ENCODE measurements at regions not wholly inside any gene's neighbourhood (a gene's known extent, or its start where the extent isn't known, plus 50 kb on each side); places are given as distances from the start of the nearest gene placed in this dataset.
A peak's percentile ranks its signal among the peaks of the same experiment; 100 is the strongest.

- DNase-seq = no peak
These were observed 942.6 kb downstream of the SUCLG1 start for GRCh38 chr2:83516503-83516902.

GRCh38 chr2:83487451-83487850 lies 971.6 kb downstream of the SUCLG1 start:
- no peak for DNase-seq

GRCh38 chr2:83481436-83481835 lies 977.6 kb downstream of the SUCLG1 start:
- DNase-seq = no peak

GRCh38 chr2:83478037-83478436 lies 981.0 kb downstream of the SUCLG1 start:
- no peak for DNase-seq

GRCh38 chr2:83475371-83475770 lies 983.7 kb downstream of the SUCLG1 start:
- no peak for DNase-seq

GRCh38 chr2:83471655-83472054 lies 987.4 kb downstream of the SUCLG1 start:
- peak; percentile 57 for DNase-seq

GRCh38 chr2:83470928-83471327 lies 988.2 kb downstream of the SUCLG1 start:
- no peak for DNase-seq

GRCh38 chr2:83464444-83464843 lies 994.6 kb downstream of the SUCLG1 start:
- no peak for DNase-seq

GRCh38 chr2:83462881-83463280 lies 996.2 kb downstream of the SUCLG1 start:
- no peak for DNase-seq

GRCh38 chr2:83461135-83461534 lies 997.9 kb downstream of the SUCLG1 start:
- no peak for DNase-seq

GRCh38 chr2:83459456-83459855 lies 999.6 kb downstream of the SUCLG1 start:
- DNase-seq = no peak

- no peak for DNase-seq
These were observed 1023.1 kb downstream of the SUCLG1 start for GRCh38 chr2:83435989-83436388.

- no peak for DNase-seq
These were observed 1038.1 kb downstream of the SUCLG1 start for GRCh38 chr2:83420993-83421392.

- DNase-seq = no peak
These were observed 1064.8 kb downstream of the SUCLG1 start for GRCh38 chr2:83394134-83394904.

GRCh38 chr2:83388804-83389203 lies 1070.3 kb downstream of the SUCLG1 start:
- no peak for DNase-seq

- no peak for DNase-seq
These were observed 1072.5 kb downstream of the SUCLG1 start for GRCh38 chr2:83386549-83386948.

- no peak for DNase-seq
These were observed 1080.2 kb downstream of the SUCLG1 start for GRCh38 chr2:83378921-83379320.

GRCh38 chr2:83376731-83377130 lies 1082.3 kb downstream of the SUCLG1 start:
- DNase-seq = no peak

- DNase-seq = no peak
These were observed 1088.7 kb downstream of the SUCLG1 start for GRCh38 chr2:83370419-83370762.

GRCh38 chr2:83369601-83370418 lies 1089.3 kb downstream of the SUCLG1 start:
- no peak for DNase-seq

GRCh38 chr2:83368916-83369315 lies 1090.2 kb downstream of the SUCLG1 start:
- DNase-seq = no peak

- DNase-seq = no peak
These were observed 1090.6 kb downstream of the SUCLG1 start for GRCh38 chr2:83368461-83368860.

GRCh38 chr2:83365476-83365875 lies 1093.6 kb downstream of the SUCLG1 start:
- DNase-seq = no peak

GRCh38 chr2:83364264-83364663 lies 1094.8 kb downstream of the SUCLG1 start:
- DNase-seq = no peak

Data from NCI-H187 treated with DMSO at 0.1 percent for 48 hours (cell line).